HG02623 (cell line): ENCODE measurements at regions not wholly inside any gene's neighbourhood (a gene's known extent, or its start where the extent isn't known, plus 50 kb on each side); places are given as distances from the start of the nearest gene placed in this dataset.
"Not testable (repeated sequence)": the region's sequence is repeated elsewhere in the genome, so short reads cannot be mapped to it uniquely, and the experiment has no call there.

Experiments used
- ATAC-seq: cut with Tn5 transposase; IDR thresholded peaks from one replicate; pipeline ENCODE4 v1.9.1; 2021; ENCODE audit warnings: moderate library complexity; ENCODE audit not compliant: unreplicated experiment

GRCh38 chr17:30731210-30732132, 93.0 kb downstream of the CRLF3 start:
- ATAC-seq = peak; percentile 78

- ATAC-seq = not testable (repeated sequence)
Measured at GRCh38 chr17:30730837-30731209, 93.7 kb downstream of the CRLF3 start.

- not testable (repeated sequence) for ATAC-seq
Measured at GRCh38 chr17:30730171-30730836, 94.2 kb downstream of the CRLF3 start.

- not testable (repeated sequence) for ATAC-seq
Measured at GRCh38 chr17:30729471-30730170, 94.9 kb downstream of the CRLF3 start.

- not testable (repeated sequence) for ATAC-seq
Measured at GRCh38 chr17:30727517-30727916, 97.0 kb downstream of the CRLF3 start.

- not testable (repeated sequence) for ATAC-seq
Measured at GRCh38 chr17:30726734-30727133, 97.8 kb downstream of the CRLF3 start.

GRCh38 chr17:30726310-30726709, 98.2 kb downstream of the CRLF3 start:
- ATAC-seq = not testable (repeated sequence)

GRCh38 chr17:30724034-30724650, 100.3 kb downstream of the CRLF3 start:
- ATAC-seq = not testable (repeated sequence)

GRCh38 chr17:30722114-30722780, 102.2 kb downstream of the CRLF3 start:
- ATAC-seq = not testable (repeated sequence)

- ATAC-seq = not testable (repeated sequence)
Measured at GRCh38 chr17:30720971-30721370, 103.5 kb downstream of the CRLF3 start.

GRCh38 chr17:30720013-30720471, 104.5 kb downstream of the CRLF3 start:
- ATAC-seq = no peak

- ATAC-seq = not testable (repeated sequence)
Measured at GRCh38 chr17:30719131-30719973, 105.1 kb downstream of the CRLF3 start.

- not testable (repeated sequence) for ATAC-seq
Measured at GRCh38 chr17:30718691-30719090, 105.8 kb downstream of the CRLF3 start.

- not testable (repeated sequence) for ATAC-seq
Measured at GRCh38 chr17:30718099-30718447, 106.4 kb downstream of the CRLF3 start.

GRCh38 chr17:30717291-30718098, 107.0 kb downstream of the CRLF3 start:
- ATAC-seq = no peak

- ATAC-seq = no peak
Measured at GRCh38 chr17:30716461-30717290, 107.8 kb downstream of the CRLF3 start.

GRCh38 chr17:30714825-30715622, 109.5 kb downstream of the CRLF3 start:
- not testable (repeated sequence) for ATAC-seq
